H9 (cell line): ENCODE measurements at regions not wholly inside any gene's neighbourhood (a gene's known extent, or its start where the extent isn't known, plus 50 kb on each side); places are given as distances from the start of the nearest gene placed in this dataset.

Experiments used
- DNase-seq: peaks from one replicate; pipeline ENCODE4 v3.0.0-alpha.2; 2017
- H2AFZ ChIP-seq: one replicate; pipeline ENCODE4 v1.6.1; 2013; ENCODE audit warnings: mild to moderate bottlenecking, low read length, control low read depth, moderate library complexity
- H2AK5ac ChIP-seq: 2 replicates; pipeline ENCODE4 v1.6.1; 2013; ENCODE audit warnings: low read length, control low read depth, mixed read lengths; ENCODE audit not compliant: insufficient read length
- H2BK120ac ChIP-seq: one replicate; pipeline ENCODE4 v1.6.1; 2013; ENCODE audit warnings: low read depth, mild to moderate bottlenecking, low read length, control low read depth, inconsistent platforms; ENCODE audit not compliant: poor library complexity, severe bottlenecking
- H2BK12ac ChIP-seq: 2 replicates; pipeline ENCODE4 v1.6.1; 2013; ENCODE audit warnings: low read length, control low read depth, mixed read lengths, low read depth; ENCODE audit not compliant: insufficient read length
- H2BK15ac ChIP-seq: 2 replicates; pipeline ENCODE4 v1.6.1; 2013; ENCODE audit warnings: low read depth, low read length, control low read depth
- H2BK20ac ChIP-seq: one replicate; pipeline ENCODE4 v1.6.1; 2013; ENCODE audit warnings: low read depth, mild to moderate bottlenecking, low read length, control low read depth, inconsistent platforms; ENCODE audit not compliant: poor library complexity, severe bottlenecking
- H2BK5ac ChIP-seq: 2 replicates; pipeline ENCODE4 v1.6.1; 2013; ENCODE audit warnings: low read length, control low read depth, mixed read lengths; ENCODE audit not compliant: insufficient read length
- H3K14ac ChIP-seq: 2 replicates; pipeline ENCODE4 v1.6.1; 2013; ENCODE audit warnings: low read length, control low read depth; ENCODE audit not compliant: insufficient read depth
- H3K18ac ChIP-seq: 2 replicates; pipeline ENCODE4 v1.6.1; 2013; ENCODE audit warnings: low read depth, mild to moderate bottlenecking, mixed read lengths, low read length, control low read depth; ENCODE audit not compliant: insufficient read length
- H3K23ac ChIP-seq: 2 replicates; pipeline ENCODE4 v1.6.1; 2013; ENCODE audit warnings: low read length, control low read depth, mixed read lengths, low read depth; ENCODE audit not compliant: insufficient read length
- H3K23me2 ChIP-seq: 2 replicates; pipeline ENCODE4 v1.6.1; 2013; ENCODE audit warnings: low read depth, mild to moderate bottlenecking, mixed read lengths, low read length, control low read depth; ENCODE audit not compliant: insufficient read length, poor library complexity, severe bottlenecking
- H3K27ac ChIP-seq: 2 replicates; pipeline ENCODE4 v1.5.1; 2013; ENCODE audit warnings: low read length, control low read depth, mixed read lengths, low read depth; ENCODE audit not compliant: insufficient read length
- H3K27me3 ChIP-seq: 2 replicates; pipeline ENCODE4 v1.6.1; 2013; ENCODE audit warnings: low read length, control low read depth, inconsistent platforms; ENCODE audit not compliant: insufficient read depth
- H3K4ac ChIP-seq: 2 replicates; pipeline ENCODE4 v1.6.1; 2013; ENCODE audit warnings: low read depth, mild to moderate bottlenecking, control low read depth, inconsistent platforms, low read length, moderate library complexity
- H3K4me1 ChIP-seq: 2 replicates; pipeline ENCODE4 v1.6.1; 2013; ENCODE audit warnings: low read length, control low read depth, inconsistent platforms; ENCODE audit not compliant: insufficient read depth
- H3K4me2 ChIP-seq: 2 replicates; pipeline ENCODE4 v1.6.1; 2013; ENCODE audit warnings: low read length, control low read depth, mixed read lengths; ENCODE audit not compliant: insufficient read length, insufficient read depth
- H3K56ac ChIP-seq: 2 replicates; pipeline ENCODE4 v1.6.1; 2013; ENCODE audit warnings: low read depth, mild to moderate bottlenecking, mixed read lengths, low read length, control low read depth; ENCODE audit not compliant: insufficient read length
- H3K79me1 ChIP-seq: 2 replicates; pipeline ENCODE4 v1.6.1; 2013; ENCODE audit warnings: low read depth, mild to moderate bottlenecking, moderate library complexity, low read length, control low read depth, inconsistent platforms; ENCODE audit not compliant: insufficient read depth, poor library complexity, severe bottlenecking
- H3K79me2 ChIP-seq: 2 replicates; pipeline ENCODE4 v1.6.1; 2013; ENCODE audit warnings: low read length, control low read depth, inconsistent platforms; ENCODE audit not compliant: insufficient read depth
- H3K9ac ChIP-seq: 2 replicates; pipeline ENCODE4 v1.6.1; 2013; ENCODE audit warnings: low read length, control low read depth, mixed read lengths; ENCODE audit not compliant: insufficient read length; ENCODE audit errors: extremely low read depth
- H3K9me3 ChIP-seq: one replicate; pipeline ENCODE4 v1.6.1; 2013; ENCODE audit warnings: low read depth, low read length, inconsistent platforms; ENCODE audit not compliant: control insufficient read depth
- H3T11ph ChIP-seq: one replicate; pipeline ENCODE4 v1.6.1; 2013; ENCODE audit warnings: mild to moderate bottlenecking, low read length, control low read depth, inconsistent platforms
- H4K20me1 ChIP-seq: one replicate; pipeline ENCODE4 v1.6.1; 2013; ENCODE audit not compliant: control insufficient read depth, insufficient read length, insufficient read depth
- H4K5ac ChIP-seq: 2 replicates; pipeline ENCODE4 v1.6.1; 2013; ENCODE audit warnings: low read depth, mild to moderate bottlenecking, mixed read lengths, low read length, control low read depth; ENCODE audit not compliant: insufficient read length
- H4K8ac ChIP-seq: replicated peaks from 2 replicates; pipeline ENCODE4 v1.6.1; 2013; ENCODE audit warnings: low read length, control low read depth, mixed read lengths, low read depth; ENCODE audit not compliant: insufficient read length
- H4K91ac ChIP-seq: 2 replicates; pipeline ENCODE4 v1.6.1; 2013; ENCODE audit warnings: low read depth, mild to moderate bottlenecking, moderate library complexity, mixed read lengths, low read length, control low read depth; ENCODE audit not compliant: insufficient read length
- H3K27ac Mint-ChIP-seq, 3 experiments: 2 replicates in 2 of 3; 3 replicates in 1 of 3; pipeline ENCODE4 v1.8.0; 2020 to 2021; ENCODE audit warnings: mixed read lengths in 3 of 3, mild to moderate bottlenecking in 1 of 3, moderate library complexity in 1 of 3
- H3K27me3 Mint-ChIP-seq: 2 replicates; pipeline ENCODE4 v1.8.0; 2021; ENCODE audit warnings: low read depth, mild to moderate bottlenecking, moderate library complexity, mixed read lengths
- H3K36me3 Mint-ChIP-seq, 3 experiments: 2 replicates in 2 of 3; 3 replicates in 1 of 3; pipeline ENCODE4 v1.8.0; 2020 to 2021; ENCODE audit warnings: low read depth in 3 of 3, mixed read lengths in 3 of 3; ENCODE audit not compliant: insufficient read depth in 1 of 3
- H3K4me1 Mint-ChIP-seq, 2 experiments: 2 replicates each; pipeline ENCODE4 v1.8.0; 2020; ENCODE audit warnings: mixed read lengths in 2 of 2
- H3K4me3 Mint-ChIP-seq, 2 experiments: 2 replicates in 1 of 2; 3 replicates in 1 of 2; pipeline ENCODE4 v1.8.0; 2020 to 2021; ENCODE audit warnings: mild to moderate bottlenecking in 2 of 2, mixed read lengths in 2 of 2, moderate library complexity in 1 of 2
- H3K9me3 Mint-ChIP-seq, 2 experiments: 2 replicates in 1 of 2; 3 replicates in 1 of 2; pipeline ENCODE4 v1.8.0; 2020; ENCODE audit warnings: mild to moderate bottlenecking in 2 of 2, mixed read lengths in 2 of 2, moderate library complexity in 1 of 2
- WGBS: extraction: QIAGEN DNeasy Blood & Tissue Kit; methylation state at CpG from one replicate; pipeline ENCODE4 v1.1.7; 2013; ENCODE audit warnings: missing lambda C conversion rate, low lambda C conversion rate, mixed read lengths; ENCODE audit not compliant: insufficient read length; ENCODE audit errors: extremely low coverage; 5-methylcytosine and 5-hydroxymethylcytosine counted together
- TF ChIP-seq, protein P1 (sequence below): fragments of 200-600 bp; sonication (generic); conservative IDR thresholded peaks from 3 replicates; pipeline ENCODE4 v1.8.0; 2021; ENCODE audit warnings: antibody characterized with exemption, mild to moderate bottlenecking

DNA sequence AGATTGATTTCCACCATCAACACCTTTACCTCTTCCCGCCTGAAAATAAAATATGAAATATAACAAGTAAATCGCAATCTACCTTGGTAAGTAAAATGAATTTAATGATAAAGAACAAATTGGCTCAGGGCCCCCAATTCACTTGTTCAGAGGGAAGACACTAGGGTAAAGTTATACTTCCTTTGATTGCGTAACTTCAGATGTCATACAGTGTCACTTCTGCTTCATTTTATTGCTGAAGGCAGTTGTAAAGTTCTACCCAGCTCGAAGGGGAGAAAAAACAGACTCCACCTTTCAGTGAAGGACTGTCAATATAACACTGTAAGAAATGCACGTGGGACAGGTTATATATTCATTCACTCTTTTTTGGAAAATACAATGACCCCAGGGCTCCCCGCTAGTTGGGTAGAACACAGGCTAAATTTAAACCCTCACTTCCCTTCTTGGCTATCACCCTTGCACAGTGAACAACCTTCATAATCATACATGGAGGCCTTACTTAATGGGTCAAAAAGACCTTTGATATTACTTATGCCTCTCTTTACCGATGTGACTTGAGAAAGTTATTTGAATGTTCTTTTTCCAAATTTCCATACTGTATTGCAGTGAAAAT is 848.8 kb downstream of the MAT2B start:
- no peaks in the 10 kb centered on the region for H3K9me3 Mint-ChIP-seq

More for the DNA sequence above, 848.8 kb downstream of the MAT2B start:
- WGBS, result no CpG with 5 or more reads among the region's 7 CpGs
- Histone ChIP-seq H3K9ac (no peak overlapping the region), H2BK15ac (no peak overlapping the region), H3K23me2 (no peaks in the 10 kb centered on the region), H3K23ac (no peak overlapping the region), H3K4me1 (no peaks in the 10 kb centered on the region; the same call in 1 of the 2 replicates), H3K4ac (no peak overlapping the region), H3K14ac (no peak overlapping the region), H3T11ph (no peak overlapping the region), H3K27ac (no peak overlapping the region), H4K20me1 (no peaks in the 10 kb centered on the region), H3K4me2 (no peak overlapping the region), H4K91ac (no peak overlapping the region), H2AFZ (no peak overlapping the region), H3K27me3 (no peaks in the 10 kb centered on the region), H3K79me2 (no peaks in the 10 kb centered on the region), H2AK5ac (no peak overlapping the region), H3K18ac (no peak overlapping the region), H3K56ac (no peak overlapping the region), H2BK20ac (no peak overlapping the region), H4K8ac (no peak overlapping the region), H3K79me1 (no peaks in the 10 kb centered on the region), H2BK120ac (no peak overlapping the region), H3K9me3 (no peaks in the 10 kb centered on the region), H2BK12ac (no peak overlapping the region), H2BK5ac (no peak overlapping the region), H4K5ac (no peak overlapping the region)
- H3K4me1 Mint-ChIP-seq, result peaks cover 2 to 6% of the 10 kb centered on the region in 2 experiments; a peak in 1 of 4 replicates
- no peaks in the 10 kb centered on the region for H3K27me3 Mint-ChIP-seq
- TF ChIP-seq, protein P1, sequence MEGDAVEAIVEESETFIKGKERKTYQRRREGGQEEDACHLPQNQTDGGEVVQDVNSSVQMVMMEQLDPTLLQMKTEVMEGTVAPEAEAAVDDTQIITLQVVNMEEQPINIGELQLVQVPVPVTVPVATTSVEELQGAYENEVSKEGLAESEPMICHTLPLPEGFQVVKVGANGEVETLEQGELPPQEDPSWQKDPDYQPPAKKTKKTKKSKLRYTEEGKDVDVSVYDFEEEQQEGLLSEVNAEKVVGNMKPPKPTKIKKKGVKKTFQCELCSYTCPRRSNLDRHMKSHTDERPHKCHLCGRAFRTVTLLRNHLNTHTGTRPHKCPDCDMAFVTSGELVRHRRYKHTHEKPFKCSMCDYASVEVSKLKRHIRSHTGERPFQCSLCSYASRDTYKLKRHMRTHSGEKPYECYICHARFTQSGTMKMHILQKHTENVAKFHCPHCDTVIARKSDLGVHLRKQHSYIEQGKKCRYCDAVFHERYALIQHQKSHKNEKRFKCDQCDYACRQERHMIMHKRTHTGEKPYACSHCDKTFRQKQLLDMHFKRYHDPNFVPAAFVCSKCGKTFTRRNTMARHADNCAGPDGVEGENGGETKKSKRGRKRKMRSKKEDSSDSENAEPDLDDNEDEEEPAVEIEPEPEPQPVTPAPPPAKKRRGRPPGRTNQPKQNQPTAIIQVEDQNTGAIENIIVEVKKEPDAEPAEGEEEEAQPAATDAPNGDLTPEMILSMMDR, result no peak
- H3K36me3 Mint-ChIP-seq, result no peaks in the 10 kb centered on the region
- no peak overlapping the region for H3K27ac Mint-ChIP-seq
- DNase-seq, result no peak
- no peak overlapping the region for H3K4me3 Mint-ChIP-seq
